Astrocyte of the cerebellum (primary cell): ENCODE measurements at regions not wholly inside any gene's neighbourhood (a gene's known extent, or its start where the extent isn't known, plus 50 kb on each side); places are given as distances from the start of the nearest gene placed in this dataset.

Experiments
- DNase-seq: peaks from one replicate; pipeline ENCODE4 v3.0.0-alpha.2; 2011; ENCODE audit warnings: low read depth
- H3K4me3 ChIP-seq: 2 replicates; pipeline ENCODE4 v1.5.1; 2011; ENCODE audit warnings: mild to moderate bottlenecking, low read depth, low read length, moderate library complexity
- in situ Hi-C: cut with HindIII; loops from 2 replicates; pipeline ENCODE4 v1.10.0; 2017; ENCODE audit warnings: low sequenced_read_pairs
- TF ChIP-seq, protein P1 (sequence below): IDR thresholded peaks from 2 replicates; pipeline ENCODE4 v1.5.1; 2012; ENCODE audit warnings: low read length, low read depth, moderate library complexity, mild to moderate bottlenecking; ENCODE audit errors: missing control alignments

DNA sequence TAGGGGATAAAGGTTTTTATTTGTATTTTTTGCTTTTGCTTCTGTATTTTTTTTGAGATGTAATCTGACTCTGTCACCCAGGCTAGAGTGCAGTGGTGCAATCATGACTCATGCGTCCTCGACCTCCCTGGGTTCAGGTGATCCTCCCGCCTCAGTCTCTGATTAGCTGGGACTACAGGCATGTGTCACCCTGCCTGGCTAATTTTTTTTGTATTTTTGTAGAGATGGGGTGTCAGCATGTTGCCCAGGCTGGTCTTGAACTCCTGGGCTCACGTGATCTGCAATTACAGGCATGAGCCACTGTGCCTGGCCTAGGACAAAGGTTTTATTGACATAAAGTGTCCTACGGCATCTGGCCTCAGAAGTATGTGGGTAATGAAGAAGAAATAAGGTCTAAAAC is 297.1 kb upstream of the C9orf72 start:
- no peak for DNase-seq
- TF ChIP-seq, protein P1, sequence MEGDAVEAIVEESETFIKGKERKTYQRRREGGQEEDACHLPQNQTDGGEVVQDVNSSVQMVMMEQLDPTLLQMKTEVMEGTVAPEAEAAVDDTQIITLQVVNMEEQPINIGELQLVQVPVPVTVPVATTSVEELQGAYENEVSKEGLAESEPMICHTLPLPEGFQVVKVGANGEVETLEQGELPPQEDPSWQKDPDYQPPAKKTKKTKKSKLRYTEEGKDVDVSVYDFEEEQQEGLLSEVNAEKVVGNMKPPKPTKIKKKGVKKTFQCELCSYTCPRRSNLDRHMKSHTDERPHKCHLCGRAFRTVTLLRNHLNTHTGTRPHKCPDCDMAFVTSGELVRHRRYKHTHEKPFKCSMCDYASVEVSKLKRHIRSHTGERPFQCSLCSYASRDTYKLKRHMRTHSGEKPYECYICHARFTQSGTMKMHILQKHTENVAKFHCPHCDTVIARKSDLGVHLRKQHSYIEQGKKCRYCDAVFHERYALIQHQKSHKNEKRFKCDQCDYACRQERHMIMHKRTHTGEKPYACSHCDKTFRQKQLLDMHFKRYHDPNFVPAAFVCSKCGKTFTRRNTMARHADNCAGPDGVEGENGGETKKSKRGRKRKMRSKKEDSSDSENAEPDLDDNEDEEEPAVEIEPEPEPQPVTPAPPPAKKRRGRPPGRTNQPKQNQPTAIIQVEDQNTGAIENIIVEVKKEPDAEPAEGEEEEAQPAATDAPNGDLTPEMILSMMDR: no peak
- in situ Hi-C loops: no loop called here
- H3K4me3 ChIP-seq: no peak overlapping the region

DNA sequence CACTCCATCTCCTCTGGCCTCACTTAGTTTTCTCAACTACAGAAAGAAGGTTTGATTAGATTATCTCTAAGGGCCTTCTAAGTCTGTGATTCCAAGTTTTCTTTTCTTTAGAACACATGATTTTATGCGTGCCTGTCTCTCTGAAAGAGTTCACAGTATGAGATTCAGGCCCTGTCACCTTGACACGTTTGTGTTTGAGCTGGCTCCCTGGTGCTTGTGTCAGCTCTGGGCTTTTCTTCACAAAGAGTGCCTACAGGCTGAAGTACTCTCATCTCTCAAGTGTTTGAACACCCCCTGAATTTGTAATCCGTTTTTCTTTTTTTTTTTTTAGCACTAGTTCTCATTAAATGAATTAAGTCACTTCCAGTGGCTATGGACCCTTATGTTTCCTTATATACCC is 306.9 kb upstream of the C9orf72 start:
- in situ Hi-C loops: no loop called here
- H3K4me3 ChIP-seq: no peak overlapping the region
- no peak for DNase-seq
- TF ChIP-seq, protein P1: no peak

DNA sequence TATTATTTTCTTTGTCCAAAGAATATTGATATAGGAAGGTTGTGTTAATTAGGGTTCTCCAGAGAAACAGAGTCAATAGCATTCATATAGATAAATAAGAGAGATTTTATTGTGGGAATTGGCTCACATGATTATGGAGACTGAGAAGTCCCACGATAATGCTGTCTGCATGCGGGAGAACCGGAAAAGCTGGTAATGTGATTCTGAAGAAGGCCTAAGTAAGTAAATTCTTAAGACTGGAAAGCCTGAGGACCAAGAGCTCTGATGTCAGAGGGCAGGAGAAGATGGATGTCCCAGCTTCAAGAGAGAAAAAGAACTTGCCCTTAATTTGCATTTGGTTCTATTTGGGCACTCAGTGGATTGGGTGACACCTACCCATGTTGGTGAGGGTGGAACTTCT is 307.4 kb upstream of the C9orf72 start:
- no peak for DNase-seq
- in situ Hi-C loops: no loop called here
- H3K4me3 ChIP-seq: no peak overlapping the region
- TF ChIP-seq, protein P1: no peak

DNA sequence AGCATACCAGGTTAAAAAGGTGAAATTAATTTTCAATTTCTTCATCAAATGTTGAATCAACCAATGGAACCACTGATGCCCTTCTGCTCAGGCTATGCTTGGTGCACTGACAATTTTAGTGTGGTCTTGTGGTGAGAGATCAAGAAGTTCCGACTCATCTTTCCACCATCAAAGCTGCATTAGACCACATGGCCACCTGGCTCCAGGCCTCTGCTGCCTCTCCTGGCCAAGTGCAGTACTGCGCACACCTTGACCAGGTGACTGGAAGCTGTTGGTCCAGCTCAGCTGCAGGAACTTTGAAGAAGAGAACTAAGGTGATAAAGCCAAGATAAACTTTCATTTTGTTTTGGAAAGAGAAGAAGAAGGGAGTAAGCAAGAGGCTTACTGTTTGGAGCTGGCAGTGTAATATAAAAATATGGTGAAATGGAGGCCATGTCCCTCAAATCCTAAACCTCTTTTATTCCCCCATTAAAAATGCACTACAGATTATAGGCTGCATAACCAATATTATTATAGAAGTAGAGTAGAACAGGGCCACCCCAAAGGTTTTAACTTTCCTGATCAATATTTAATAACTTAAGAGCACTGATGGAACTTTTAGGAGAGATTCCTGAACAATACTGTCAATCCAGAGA is 315.5 kb upstream of the C9orf72 start:
- in situ Hi-C loops: no loop called here

DNA sequence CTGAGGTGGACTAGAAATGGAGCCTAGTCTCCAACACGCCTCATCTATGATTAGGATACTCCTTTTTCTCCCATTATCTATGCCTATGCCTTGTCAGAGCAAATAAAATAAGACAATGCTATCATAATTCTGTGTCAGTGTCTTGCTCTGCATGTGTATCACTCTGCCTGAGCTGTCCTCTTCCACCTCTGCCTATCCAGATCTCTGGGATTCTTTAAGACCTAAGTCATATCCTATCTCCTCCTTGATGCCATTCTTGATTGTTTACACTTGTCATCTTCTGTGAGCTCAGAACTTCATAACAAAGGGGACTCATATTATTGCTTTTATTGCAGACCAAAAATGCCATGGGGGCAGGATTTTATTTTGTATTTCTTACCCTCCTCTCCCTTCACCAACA is 351.2 kb upstream of the C9orf72 start:
- in situ Hi-C loops: no loop called here
- TF ChIP-seq, protein P1: no peak
- H3K4me3 ChIP-seq: no peak overlapping the region
- no peak for DNase-seq

More for the DNA sequence above, 315.5 kb upstream of the C9orf72 start:
- no peak for DNase-seq
- TF ChIP-seq, protein P1: peak; percentile 58
- no peak overlapping the region for H3K4me3 ChIP-seq

DNA sequence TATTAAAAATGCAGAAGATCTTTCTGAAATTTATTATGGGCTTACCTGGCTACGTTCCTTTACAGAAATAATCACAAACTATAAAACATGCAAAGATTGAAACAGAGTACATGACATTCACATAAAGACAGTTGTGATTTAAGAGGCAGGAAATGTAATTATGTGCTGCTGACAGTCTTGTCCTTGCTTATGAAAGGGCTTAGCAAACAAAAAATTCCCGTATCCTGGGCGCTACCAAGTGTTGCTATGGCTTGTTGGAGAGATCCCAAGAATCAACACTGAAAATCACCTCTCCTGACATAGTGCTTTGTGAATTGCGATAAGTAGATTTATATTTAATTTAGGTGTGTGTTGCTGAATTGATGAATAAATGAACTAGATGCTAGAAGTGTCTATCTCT is 352.5 kb upstream of the C9orf72 start:
- DNase-seq: no peak
- TF ChIP-seq, protein P1: no peak
- no peak overlapping the region for H3K4me3 ChIP-seq
- in situ Hi-C loops: no loop called here
